ENCODE measurements at regions not wholly inside any gene's neighbourhood (a gene's known extent, or its start where the extent isn't known, plus 50 kb on each side); places are given as distances from the start of the nearest gene placed in this dataset.

GRCh38 chr1:4273243-4273642, 373.2 kb upstream of the C1orf174 start:
- no peak for DNase-seq (ENCODE audit: low read depth)

GRCh38 chr1:4273747-4274146, 373.7 kb upstream of the C1orf174 start:
- DNase-seq (ENCODE audit: low read depth): no peak

- no peak for DNase-seq (ENCODE audit: low read depth)
Measured at GRCh38 chr1:4275083-4275482, 375.0 kb upstream of the C1orf174 start.

- no peak for DNase-seq (ENCODE audit: low read depth)
Measured at GRCh38 chr1:4276238-4276637, 376.2 kb upstream of the C1orf174 start.

GRCh38 chr1:4277598-4277997, 376.8 kb upstream of the AJAP1 start:
- DNase-seq (ENCODE audit: low read depth): no peak

- no peak for DNase-seq (ENCODE audit: low read depth)
Measured at GRCh38 chr1:4284976-4285375, 369.4 kb upstream of the AJAP1 start.

GRCh38 chr1:4292861-4293260, 361.5 kb upstream of the AJAP1 start:
- DNase-seq (ENCODE audit: low read depth): no peak

GRCh38 chr1:4298361-4299083, 355.9 kb upstream of the AJAP1 start:
- no peak for DNase-seq (ENCODE audit: low read depth)

GRCh38 chr1:4301007-4301406, 353.4 kb upstream of the AJAP1 start:
- DNase-seq (ENCODE audit: low read depth): no peak

GRCh38 chr1:4303303-4303702, 351.1 kb upstream of the AJAP1 start:
- no peak for DNase-seq (ENCODE audit: low read depth)

GRCh38 chr1:4305526-4306301, 348.7 kb upstream of the AJAP1 start:
- DNase-seq (ENCODE audit: low read depth): no peak

- no peak for DNase-seq (ENCODE audit: low read depth)
Measured at GRCh38 chr1:4306559-4307467, 347.6 kb upstream of the AJAP1 start.

- no peak for DNase-seq (ENCODE audit: low read depth)
Measured at GRCh38 chr1:4307468-4307845, 347.0 kb upstream of the AJAP1 start.

- DNase-seq (ENCODE audit: low read depth): no peak
Measured at GRCh38 chr1:4307911-4308545, 346.4 kb upstream of the AJAP1 start.

GRCh38 chr1:4308806-4309205, 345.6 kb upstream of the AJAP1 start:
- DNase-seq (ENCODE audit: low read depth): no peak

- no peak for DNase-seq (ENCODE audit: low read depth)
Measured at GRCh38 chr1:4309676-4310320, 344.6 kb upstream of the AJAP1 start.

GRCh38 chr1:4310396-4310923, 343.9 kb upstream of the AJAP1 start:
- DNase-seq (ENCODE audit: low read depth): no peak

- DNase-seq (ENCODE audit: low read depth): no peak
Measured at GRCh38 chr1:4312024-4312423, 342.4 kb upstream of the AJAP1 start.

GRCh38 chr1:4315202-4315601, 339.2 kb upstream of the AJAP1 start:
- DNase-seq (ENCODE audit: low read depth): no peak

- DNase-seq (ENCODE audit: low read depth): no peak
Measured at GRCh38 chr1:4317207-4317606, 337.2 kb upstream of the AJAP1 start.

- DNase-seq (ENCODE audit: low read depth): no peak
Measured at GRCh38 chr1:4318720-4319119, 335.7 kb upstream of the AJAP1 start.
